Heart left ventricle (tissue), 16 donors: ENCODE measurements at regions not wholly inside any gene's neighbourhood (a gene's known extent, or its start where the extent isn't known, plus 50 kb on each side); places are given as distances from the start of the nearest gene placed in this dataset.

Experiments
- ATAC-seq, 4 donors: fragments of 200-7000 bp; cut with Tn5 transposase; one replicate each; pipeline ENCODE4 v1.9.1; 2020 to 2022; ENCODE audit warnings: moderate library complexity in 4 of 4, mild to moderate bottlenecking in 3 of 4, moderate number of reproducible peaks in 1 of 4
- DNase-seq, 5 donors: peaks; one replicate each; pipeline ENCODE4 v3.0.0-alpha.2; 2020
- H3K27ac ChIP-seq, 12 donors: fragments of 200-600 bp; sonication (generic) in 4 of 12; one replicate each; pipeline versions ENCODE4 v1.5.0 to v1.8.0; 2016 to 2022; ENCODE audit warnings: mild to moderate bottlenecking in 2 of 12
- H3K27me3 ChIP-seq, 9 donors: fragments of 200-600 bp; sonication (generic) in 2 of 9; one replicate each; pipeline versions ENCODE4 v1.5.1 to v1.8.0; 2016 to 2022; ENCODE audit warnings: mild to moderate bottlenecking in 3 of 9
- H3K36me3 ChIP-seq, 9 donors: fragments of 200-600 bp; sonication (generic) in 2 of 9; one replicate each; pipeline versions ENCODE4 v1.5.0 to v1.8.0; 2018 to 2022; ENCODE audit warnings: mild to moderate bottlenecking in 2 of 9
- H3K4me1 ChIP-seq, 12 donors: fragments of 200-600 bp; sonication (generic) in 4 of 12; one replicate each; pipeline versions ENCODE4 v1.5.0 to v1.8.0; 2016 to 2022; ENCODE audit warnings: mild to moderate bottlenecking in 3 of 12
- H3K4me3 ChIP-seq, 12 donors: fragments of 200-600 bp; sonication (generic) in 4 of 12; one replicate each; pipeline versions ENCODE4 v1.5.0 to v1.8.0; 2017 to 2022; ENCODE audit warnings: mild to moderate bottlenecking in 9 of 12, moderate library complexity in 4 of 12
- H3K9me3 ChIP-seq, 12 donors: fragments of 200-600 bp; sonication (generic) in 4 of 12; one replicate each; pipeline versions ENCODE4 v1.5.0 to v1.8.0; 2016 to 2022; ENCODE audit warnings: mild to moderate bottlenecking in 1 of 12
- CTCF ChIP-seq, 12 donors: fragments of 200-600 bp; sonication (generic) in 4 of 12; IDR thresholded peaks; one replicate each; pipeline versions ENCODE4 v1.5.0 to v1.8.0; 2018 to 2022; ENCODE audit warnings: antibody characterized with exemption in 12 of 12, mild to moderate bottlenecking in 5 of 12
- POLR2A ChIP-seq, 2 donors: fragments of 450-650 bp; IDR thresholded peaks; one replicate each; pipeline ENCODE4 v1.6.1; 2017; ENCODE audit warnings: antibody characterized with exemption in 2 of 2, mild to moderate bottlenecking in 2 of 2, moderate library complexity in 2 of 2
- WGBS, 4 donors: extraction: QIAGEN DNeasy Blood & Tissue Kit in 2 of 4; methylation state at CpG; one replicate each; pipeline versions ENCODE4 v1.1.5 to v1.1.7; 2013 to 2018; 5-methylcytosine and 5-hydroxymethylcytosine counted together
- intact Hi-C, 10 donors: fragments of 100-400 bp; cut with DNase I; formaldehyde crosslinking; loops; one replicate each; pipeline versions ENCODE4 v1.11.1 to v1.14.2; 2022
- donor health status: ischemic (EF 13 %, LVEDD 7.1; RV severe dilation, severe dysfunction).
- donor health status: healthy with polysubstance abuse.
- donor health status: DM: no; HTN: yes; CAD: no.
- donor health status: DM: no; HTN: no; CAD: no.
- donor health status: ischemic (EF 25% LVEDD 6.9; RV normal size, moderate dysfunction).
- donor health status: ischemic (EF 25% LVEDD 5.7; RV mildly dilated, moderate dysfunction).
- donor health status: healthy.
- donor health status: DM: yes; HTN: yes; CAD: no.
- donor health status: ischemic (EF 35%, LVEDD 5.7; RV mildly dilated, moderate dysfunction).
- donor health status: nonischemic (EF 11% LVEDD 7.7; RV severe dilation, severe dysfunction).
- donor health status: DM: yes; HTN: yes; CAD: no.
- donor health status: PGD.
- donor health status: ischemic (EF 29% LVEDD 5.4; RV normal size, mild dysfunction).
- donor health status: nonischemic (EF 23%, LVEDD 6.1; RV moderate dilation, normal function).

- Histone ChIP-seq H3K4me3 (no peak overlapping the region), H3K4me1 (peaks cover 0 to 4% (median 0%) of the 10 kb centered on the region in 12 donors), H3K36me3 (no peaks in the 10 kb centered on the region), H3K27ac (no peak overlapping the region), H3K9me3 (no peaks in the 10 kb centered on the region), H3K27me3 (no peaks in the 10 kb centered on the region)
- no peak for DNase-seq
- no peak for ATAC-seq
- TF ChIP-seq CTCF (IDR thresholded peaks at IDR 0.05) = no peak
- TF ChIP-seq POLR2A (IDR thresholded peaks at IDR 0.05) = no peak
- intact Hi-C loops = no loop called here
- whole genome bisulfite sequencing, 4 donors = 76 to 84% (median 82%) methylated on average over 2 of the region's 2 CpGs
Observed at GRCh38 chr4:30979402-30979801, 259.2 kb downstream of the PCDH7 start.

GRCh38 chr4:30989508-30989907, 269.3 kb downstream of the PCDH7 start:
- no peak overlapping the region for H3K27ac ChIP-seq
- no peak overlapping the region for H3K4me3 ChIP-seq
- no peaks in the 10 kb centered on the region for H3K4me1 ChIP-seq
- no peaks in the 10 kb centered on the region for H3K27me3 ChIP-seq
- 95 to 97% (median 96%) methylated on average over 1 of the region's 1 CpG for WGBS, 4 donors
- TF ChIP-seq CTCF (IDR thresholded peaks at IDR 0.05) (no peak), POLR2A (IDR thresholded peaks at IDR 0.05) (no peak)
- no peaks in the 10 kb centered on the region for H3K9me3 ChIP-seq
- H3K36me3 ChIP-seq = no peaks in the 10 kb centered on the region
- ATAC-seq = no peak
- intact Hi-C loops = no loop called here
- no peak for DNase-seq

GRCh38 chr4:30996841-30997240, 276.7 kb downstream of the PCDH7 start:
- intact Hi-C loops = no loop called here
- Histone ChIP-seq H3K4me3 (no peak overlapping the region), H3K36me3 (no peaks in the 10 kb centered on the region), H3K4me1 (no peaks in the 10 kb centered on the region), H3K27me3 (no peaks in the 10 kb centered on the region), H3K9me3 (peaks cover 0 to 8% (median 0%) of the 10 kb centered on the region in 12 donors), H3K27ac (no peak overlapping the region)
- no peak for DNase-seq
- TF ChIP-seq CTCF (IDR thresholded peaks at IDR 0.05) (no peak), POLR2A (IDR thresholded peaks at IDR 0.05) (no peak)
- no peak for ATAC-seq
- WGBS, 4 donors = 83 to 90% (median 83%) methylated on average over 2 of the region's 2 CpGs

- peak in 2 of 4 donors; percentile 49 to 51 for ATAC-seq
Observed at GRCh38 chr4:31005037-31005436, 284.9 kb downstream of the PCDH7 start.

More at GRCh38 chr4:31005037-31005436, 284.9 kb downstream of the PCDH7 start:
- intact Hi-C loops = no loop called here
- Histone ChIP-seq H3K4me1 (no peaks in the 10 kb centered on the region), H3K27me3 (no peaks in the 10 kb centered on the region), H3K27ac (peak overlapping the region in 2 of 12 donors; percentile 11 to 43), H3K36me3 (no peaks in the 10 kb centered on the region), H3K4me3 (no peak overlapping the region), H3K9me3 (no peaks in the 10 kb centered on the region)
- WGBS, 4 donors = 53 to 61% (median 56%) methylated on average over 5 of the region's 5 CpGs
- no peak for DNase-seq
- TF ChIP-seq POLR2A (IDR thresholded peaks at IDR 0.05) (no peak), CTCF (IDR thresholded peaks at IDR 0.05) (no peak)
